HG03342 (cell line): ENCODE measurements at regions not wholly inside any gene's neighbourhood (a gene's known extent, or its start where the extent isn't known, plus 50 kb on each side); places are given as distances from the start of the nearest gene placed in this dataset.

Experiments used
- ATAC-seq: cut with Tn5 transposase; IDR thresholded peaks from one replicate; pipeline ENCODE4 v1.9.1; 2021; ENCODE audit warnings: mild to moderate bottlenecking, moderate library complexity; ENCODE audit not compliant: unreplicated experiment

DNA sequence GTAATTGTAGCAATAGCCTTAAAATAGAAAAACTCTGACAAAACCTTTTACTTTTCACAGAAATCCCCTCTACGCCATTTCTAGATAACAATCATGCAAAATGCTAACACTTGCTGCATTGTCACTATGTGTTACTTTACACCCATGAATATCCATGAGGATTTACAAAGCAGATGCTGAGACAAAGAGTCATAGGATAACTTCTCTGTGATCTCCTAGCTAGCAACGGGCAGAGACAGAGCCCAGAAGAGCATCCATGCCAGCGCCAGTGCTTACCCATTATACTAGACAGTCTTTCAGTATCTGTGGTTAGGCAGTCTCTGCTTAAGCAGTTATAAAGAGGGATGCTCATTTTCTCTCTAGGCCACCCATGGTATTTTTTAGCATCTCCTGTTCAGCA, 474.1 kb downstream of the CAAP1 start:
- no peak for ATAC-seq

DNA sequence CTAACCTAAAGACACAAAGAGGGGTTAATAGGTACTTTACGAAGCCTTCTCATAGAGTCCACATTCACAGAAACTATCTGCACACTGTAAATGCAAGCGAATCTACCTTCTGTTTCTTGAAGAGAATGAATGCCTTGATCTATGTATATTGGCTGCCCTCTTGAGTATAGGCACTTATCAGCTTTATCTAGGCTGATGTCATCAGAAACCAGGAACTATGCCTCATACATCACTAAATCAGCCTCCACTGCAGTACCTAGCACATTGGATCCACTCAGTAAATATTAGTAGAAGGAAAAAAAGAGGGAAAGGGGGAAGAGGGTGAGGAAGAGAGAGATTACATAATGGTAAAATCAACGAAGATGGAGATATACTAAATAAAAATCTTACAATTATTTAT, 477.1 kb downstream of the CAAP1 start:
- ATAC-seq = no peak

DNA sequence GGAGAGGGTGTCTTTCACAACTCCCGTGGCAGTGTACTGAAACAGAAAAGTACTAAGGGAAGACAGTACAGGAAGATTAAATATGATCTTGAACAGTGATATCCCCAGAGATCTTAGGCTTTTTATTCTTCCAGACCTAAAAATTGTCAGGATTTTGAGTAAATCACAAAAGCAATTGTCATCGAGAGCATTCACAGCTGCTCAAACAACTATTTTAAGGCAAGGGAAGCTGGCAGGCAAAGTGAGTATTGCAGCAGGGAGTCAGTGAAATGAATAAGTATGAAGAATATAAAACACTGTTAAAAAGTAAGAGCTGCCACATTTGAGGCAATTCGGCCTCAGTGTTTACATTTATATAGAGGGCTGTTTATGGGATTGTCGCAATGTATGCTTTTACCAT, 479.0 kb downstream of the CAAP1 start:
- ATAC-seq = no peak

DNA sequence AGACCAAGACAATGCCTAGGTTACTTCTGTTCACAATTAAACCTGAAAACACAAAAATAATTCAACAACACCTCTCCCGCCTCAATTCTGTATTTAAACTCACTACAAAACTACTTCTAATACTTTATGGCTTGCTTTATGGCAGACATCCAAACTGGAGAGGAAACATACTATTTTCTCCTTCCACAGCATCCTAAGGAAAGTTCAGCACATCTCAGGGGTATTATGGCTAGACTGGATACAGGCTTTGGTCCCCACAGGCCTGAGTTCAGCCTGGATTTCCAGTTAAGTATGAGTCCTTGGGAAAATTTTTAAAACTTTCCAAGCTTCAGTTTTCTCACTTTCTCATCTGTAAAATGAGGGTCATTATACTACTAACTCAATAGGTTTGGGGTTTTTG, 480.2 kb downstream of the CAAP1 start:
- no peak for ATAC-seq

DNA sequence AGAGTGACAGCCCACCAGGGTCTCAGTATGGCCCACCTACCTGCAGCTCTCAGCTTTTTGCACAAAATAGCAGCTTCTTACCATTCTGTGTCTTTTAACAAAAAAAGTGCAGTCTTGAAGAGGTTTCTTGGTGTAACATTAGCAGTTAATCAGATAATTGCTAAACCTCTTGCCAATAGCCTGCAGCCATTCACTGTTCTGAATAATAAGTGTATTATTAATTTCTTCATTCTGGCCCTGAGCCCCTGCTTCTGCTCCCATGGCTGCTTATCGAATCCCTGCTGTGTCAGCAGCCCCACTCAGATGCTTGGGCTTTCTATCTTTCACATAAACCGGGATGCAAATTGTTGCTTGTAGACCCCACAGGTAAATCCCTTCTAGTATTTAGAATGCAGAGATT, 485.9 kb downstream of the CAAP1 start:
- no peak for ATAC-seq

DNA sequence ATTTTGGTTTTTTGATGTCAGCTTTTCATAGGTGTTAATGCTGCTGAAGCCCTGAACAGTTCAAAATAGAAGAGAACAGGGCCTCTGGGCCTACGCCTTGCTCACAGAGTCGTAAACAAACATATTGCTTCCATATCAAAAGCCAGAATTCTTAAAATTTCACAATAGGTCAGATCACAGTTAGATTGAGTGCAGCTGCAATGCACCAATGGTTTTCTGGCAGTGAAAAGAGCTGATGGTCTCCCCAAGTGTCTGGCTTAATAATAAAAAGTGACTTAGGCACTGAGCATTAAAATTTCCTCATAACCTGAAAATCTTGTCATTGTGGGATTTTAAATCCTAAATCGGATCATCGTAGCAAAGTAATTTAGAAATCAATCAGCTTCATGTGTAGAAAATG, 493.0 kb downstream of the CAAP1 start:
- ATAC-seq = no peak

DNA sequence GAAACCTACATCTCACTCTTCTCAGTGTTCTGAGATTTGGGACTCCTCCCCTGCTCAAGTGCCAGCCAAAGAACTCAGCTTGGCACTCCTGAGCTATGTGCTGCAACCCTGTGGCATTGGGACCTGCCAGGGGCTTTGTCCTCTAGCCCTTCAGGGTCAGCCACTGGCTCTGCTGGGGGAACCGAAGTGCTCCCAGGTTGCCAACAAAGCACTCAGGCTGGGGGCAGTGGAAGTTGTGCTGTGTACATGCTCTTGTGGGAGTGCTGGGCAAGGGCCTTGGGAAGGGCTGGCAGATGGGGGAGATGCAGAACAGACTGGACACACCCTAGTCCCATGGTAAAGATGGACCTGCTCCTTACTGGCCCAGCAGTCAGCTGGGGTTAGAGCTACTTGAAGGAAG, 498.6 kb downstream of the CAAP1 start:
- ATAC-seq = no peak

DNA sequence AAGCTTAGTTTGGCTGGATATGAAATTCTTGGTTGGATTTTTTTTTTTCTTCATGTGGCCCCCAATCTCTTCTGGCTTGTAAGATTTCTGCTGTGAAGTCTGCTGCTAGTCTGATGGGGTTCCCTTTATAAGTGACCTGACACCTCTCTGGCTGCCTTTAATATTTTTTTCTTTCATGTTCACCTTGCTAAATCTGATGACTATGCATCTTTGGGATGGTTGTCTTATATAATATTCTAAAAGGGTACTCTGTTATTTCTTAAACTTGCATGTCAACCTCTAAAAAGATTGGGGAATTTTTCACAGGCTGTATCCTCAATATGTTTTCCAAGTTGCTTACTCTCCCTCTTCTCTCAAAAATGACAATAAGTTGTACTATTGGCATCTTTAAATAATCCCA, 500.0 kb downstream of the CAAP1 start:
- no peak for ATAC-seq

DNA sequence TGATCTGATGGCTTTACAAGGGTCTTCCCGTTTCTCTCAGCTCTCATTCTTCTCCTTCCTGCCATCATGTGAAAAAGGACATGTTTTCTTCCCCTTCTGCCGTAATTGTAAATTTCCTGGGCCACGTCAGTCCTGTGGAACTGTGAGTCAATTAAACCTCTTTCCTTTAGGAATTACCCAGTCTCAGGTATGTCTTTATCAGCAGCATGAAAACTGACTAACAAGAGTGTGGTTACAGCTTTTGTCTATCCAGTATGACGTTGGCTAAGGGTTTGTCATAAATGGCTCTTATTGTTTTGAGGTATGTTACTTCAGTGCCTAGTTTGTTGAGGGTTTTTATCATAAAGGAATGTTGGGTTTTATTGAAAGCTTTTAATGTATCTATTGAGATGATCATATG, 501.6 kb downstream of the CAAP1 start:
- no peak for ATAC-seq

DNA sequence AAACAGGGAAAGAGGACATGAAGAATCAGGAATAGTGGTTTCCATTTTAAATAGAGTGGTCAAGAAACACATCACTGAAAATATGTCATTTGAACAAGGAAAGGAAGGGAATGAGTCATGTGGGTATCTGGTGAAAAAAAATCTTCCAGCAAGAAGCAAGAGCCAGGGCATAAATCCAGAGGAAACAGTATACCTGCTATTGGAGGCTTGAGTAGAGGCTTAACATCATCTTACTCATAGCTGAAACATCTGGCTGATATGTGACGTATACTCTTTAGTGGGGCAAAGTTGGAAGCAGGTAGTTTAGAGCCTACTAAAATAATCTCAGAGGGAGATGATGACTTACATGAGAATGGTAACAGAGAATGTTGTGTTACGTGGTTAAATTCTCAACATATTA, 517.2 kb downstream of the CAAP1 start:
- ATAC-seq = no peak

DNA sequence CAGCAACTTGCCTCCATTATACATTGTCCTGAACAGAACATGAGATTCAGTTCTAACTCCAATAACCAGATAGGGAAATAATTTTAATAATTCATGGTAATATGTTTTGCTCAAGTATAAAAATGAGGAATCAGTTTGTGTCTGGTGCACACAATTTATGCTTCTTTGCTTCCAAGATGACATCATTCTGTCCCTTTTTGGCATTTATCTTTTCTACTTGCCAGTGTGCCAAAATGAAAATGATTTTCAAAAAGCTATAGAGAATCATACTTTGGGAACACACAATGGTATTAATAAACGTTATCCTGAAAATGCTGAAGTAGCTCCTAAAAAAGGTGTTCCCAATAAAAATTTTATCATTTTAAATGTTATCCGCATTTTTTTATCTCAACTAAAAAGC, 519.0 kb downstream of the CAAP1 start:
- ATAC-seq = no peak

DNA sequence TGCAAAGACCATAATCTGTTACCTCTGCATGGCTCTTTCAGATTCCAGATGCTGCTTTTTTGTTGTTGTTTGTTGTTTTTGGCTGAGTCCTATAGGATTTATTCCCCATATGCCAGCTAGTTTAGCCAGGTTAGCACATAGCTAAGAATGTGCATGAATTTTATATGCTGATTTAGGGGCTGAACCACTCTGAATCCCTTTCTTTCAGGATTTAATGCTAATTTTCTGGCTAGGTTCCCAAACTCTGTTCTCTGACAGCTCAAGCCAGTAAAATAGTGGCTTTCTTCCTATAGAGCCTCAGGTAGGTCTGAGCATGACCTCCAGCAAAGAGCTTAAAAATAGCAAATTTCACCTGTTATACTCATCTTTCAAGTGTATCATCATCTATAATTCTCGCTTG, 521.4 kb downstream of the CAAP1 start:
- ATAC-seq = no peak

DNA sequence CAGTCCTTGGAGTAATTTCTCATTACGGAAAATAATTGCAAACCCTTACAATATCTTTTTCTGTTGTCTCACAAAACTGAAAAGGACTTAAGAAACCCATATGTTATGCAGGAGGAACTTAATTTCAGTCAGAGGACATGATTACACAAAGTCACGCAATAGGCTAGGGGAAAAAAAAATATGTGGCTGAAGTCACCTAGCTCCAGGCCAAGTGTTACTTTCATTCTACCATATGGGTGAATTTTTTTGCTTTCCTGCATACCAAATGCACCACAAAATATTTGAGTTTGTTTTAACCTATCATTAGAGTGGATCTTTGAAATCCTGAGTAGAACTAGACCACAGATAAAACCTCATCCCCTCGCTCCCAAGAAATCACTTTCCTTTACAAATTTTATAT, 523.5 kb downstream of the CAAP1 start:
- no peak for ATAC-seq

DNA sequence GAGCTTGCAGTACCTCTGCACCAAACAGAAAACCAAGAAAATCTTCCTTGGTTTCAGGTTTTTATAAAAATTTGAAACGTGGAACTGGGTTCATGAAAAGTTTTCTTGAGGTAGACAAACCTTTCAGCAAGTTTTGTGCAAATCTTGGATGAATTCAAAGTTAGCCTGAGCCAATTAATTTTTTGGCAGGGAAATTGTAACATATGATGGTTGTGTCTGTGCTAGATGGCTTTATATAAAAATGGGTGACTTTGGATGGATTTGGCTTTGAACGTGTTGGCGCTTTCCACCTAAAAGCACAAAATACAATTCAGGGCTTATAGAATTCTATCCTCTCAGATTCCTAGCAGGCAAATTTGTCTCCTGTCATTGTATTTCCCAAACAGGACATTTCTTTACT, 524.4 kb downstream of the CAAP1 start:
- ATAC-seq = no peak

DNA sequence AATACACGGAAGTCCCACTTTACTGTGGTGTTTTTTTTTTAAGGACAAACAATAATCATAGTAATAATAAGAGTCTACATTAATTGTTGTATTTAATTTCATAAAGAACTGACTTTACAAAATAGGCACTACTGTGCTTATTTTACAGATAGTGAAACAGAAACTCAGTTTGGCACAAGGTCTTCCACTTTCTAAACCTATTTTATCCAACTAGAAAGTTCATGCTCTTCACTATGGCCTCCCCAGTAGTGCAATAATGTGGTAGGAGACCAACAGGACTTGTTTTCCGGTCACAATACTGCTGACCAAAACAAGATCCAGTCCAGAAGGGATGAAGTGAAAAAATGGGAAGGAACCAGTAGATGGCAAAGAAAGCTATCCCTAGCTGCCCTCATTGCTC, 531.6 kb downstream of the CAAP1 start:
- no peak for ATAC-seq

DNA sequence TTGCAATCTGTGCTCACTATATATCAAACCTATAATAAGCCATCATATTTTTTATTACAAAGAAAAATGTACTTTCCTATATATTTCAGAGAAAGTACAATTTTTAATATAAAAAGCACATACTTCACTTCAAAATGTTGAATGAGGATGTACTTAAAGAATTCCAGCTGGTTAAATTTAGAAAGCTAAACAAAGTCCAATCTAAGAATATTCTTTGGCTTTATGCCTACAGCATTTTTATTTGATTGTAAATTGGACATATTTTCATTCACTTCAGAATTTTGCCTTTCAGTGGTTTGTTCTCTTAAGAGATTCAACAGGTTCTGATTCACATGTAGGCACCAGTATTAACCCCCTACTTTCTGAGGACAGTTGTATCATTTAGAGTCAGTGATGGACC, 533.8 kb downstream of the CAAP1 start:
- ATAC-seq = no peak

DNA sequence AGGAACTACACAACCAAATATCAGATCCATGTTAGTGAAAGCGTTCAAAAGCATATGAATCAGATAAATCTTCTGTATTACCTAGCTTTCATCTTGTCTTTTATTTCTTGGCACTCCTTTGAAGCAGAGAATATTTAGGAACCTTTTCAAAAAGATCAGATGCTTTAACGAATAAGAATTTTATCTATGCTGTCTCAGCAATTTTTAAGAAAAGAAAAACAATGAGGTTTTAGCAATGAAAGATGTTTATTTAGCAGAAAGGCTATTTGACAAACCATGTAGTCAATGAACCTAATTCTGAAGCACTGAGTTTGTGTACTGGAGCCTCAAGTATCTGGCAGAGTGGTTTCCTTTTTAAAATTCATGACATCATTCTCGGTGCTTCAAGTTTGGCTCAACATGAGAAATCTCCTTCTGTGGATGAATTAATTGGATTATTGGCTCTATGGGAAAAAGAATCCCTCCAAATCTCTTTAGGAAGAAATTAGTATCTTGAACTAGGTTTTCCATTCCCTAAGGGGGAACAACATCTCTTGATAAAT, 534.7 kb downstream of the CAAP1 start:
- no peak for ATAC-seq

DNA sequence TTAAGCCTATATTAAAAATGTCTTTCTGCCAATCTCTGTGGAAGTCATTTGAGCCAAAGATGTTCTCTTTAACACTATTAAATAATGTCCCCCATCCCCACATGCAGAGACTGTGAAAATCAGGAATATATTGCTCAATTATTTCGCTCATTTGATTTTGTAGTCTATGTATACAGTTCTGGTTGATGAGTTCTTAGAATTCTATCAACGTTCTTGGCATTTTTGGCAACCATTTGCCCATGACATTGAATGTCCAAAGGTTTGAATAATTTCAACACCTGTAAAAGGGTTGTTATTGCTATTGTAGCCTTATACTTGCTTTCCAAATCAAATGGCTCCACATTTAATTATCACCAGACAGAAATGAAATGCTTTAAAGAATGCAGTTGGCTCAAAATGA, 536.1 kb downstream of the CAAP1 start:
- no peak for ATAC-seq

DNA sequence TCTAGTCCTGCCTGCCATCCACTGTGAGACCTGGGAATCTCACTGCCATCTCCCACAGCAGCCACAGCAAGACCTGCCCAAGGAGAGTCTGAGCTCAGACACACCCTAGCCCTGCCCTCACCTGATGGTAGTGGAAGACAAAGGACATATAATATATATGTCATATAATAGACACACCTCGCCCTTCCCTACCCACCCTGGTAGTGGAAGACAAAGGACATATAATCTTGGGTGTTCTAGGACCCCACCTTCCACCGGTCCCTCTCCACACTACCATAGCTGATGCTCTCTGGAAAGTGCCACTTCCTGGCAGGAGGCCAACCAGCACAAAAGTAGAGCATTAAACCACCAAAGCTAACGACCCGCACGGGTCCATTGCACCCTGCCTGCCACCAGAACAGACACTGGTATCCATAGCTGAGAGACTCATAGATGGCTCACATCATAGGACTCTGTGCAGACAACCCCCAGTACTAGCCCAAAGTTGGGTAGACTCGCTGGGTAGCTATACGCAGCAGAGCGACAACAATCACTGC, 545.6 kb downstream of the CAAP1 start:
- ATAC-seq = no peak

DNA sequence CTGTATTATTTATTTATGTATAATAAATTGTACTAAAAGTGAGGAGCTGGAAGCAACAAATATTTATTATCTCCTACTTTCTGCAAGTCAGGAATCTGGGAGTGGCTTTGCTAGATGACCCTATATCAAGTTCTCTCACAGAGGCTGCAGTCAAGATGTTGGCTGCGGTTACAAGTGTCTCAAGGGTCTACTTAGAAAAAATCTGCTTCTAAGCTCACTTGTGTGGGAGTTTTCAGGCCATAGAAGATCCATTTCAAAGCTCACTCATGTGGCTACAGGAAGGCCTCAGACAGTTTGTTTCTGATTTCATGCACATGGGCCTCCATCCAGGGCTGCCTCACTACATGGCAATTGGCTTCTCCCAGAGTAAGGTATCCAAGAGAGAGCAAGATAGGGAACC, 551.1 kb downstream of the CAAP1 start:
- ATAC-seq = no peak

DNA sequence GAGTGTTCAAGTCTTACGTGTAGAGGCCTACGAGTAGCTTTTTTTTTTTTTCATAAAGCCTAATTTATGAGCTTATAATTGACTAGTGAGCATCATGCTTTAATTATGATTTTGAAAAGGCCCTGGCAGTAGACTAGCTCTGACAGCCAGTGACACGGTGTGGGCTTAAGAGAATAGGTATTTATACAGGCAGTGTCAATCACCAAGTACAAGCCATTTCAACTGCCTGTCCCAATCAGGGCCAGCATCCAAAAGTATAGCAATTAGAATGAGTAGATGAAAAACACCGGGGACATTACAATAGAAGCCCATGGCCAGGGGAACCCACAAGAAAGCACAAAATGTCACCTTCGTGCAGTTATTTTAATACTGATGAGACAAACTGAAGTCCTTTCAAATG, 552.8 kb downstream of the CAAP1 start:
- ATAC-seq = no peak

DNA sequence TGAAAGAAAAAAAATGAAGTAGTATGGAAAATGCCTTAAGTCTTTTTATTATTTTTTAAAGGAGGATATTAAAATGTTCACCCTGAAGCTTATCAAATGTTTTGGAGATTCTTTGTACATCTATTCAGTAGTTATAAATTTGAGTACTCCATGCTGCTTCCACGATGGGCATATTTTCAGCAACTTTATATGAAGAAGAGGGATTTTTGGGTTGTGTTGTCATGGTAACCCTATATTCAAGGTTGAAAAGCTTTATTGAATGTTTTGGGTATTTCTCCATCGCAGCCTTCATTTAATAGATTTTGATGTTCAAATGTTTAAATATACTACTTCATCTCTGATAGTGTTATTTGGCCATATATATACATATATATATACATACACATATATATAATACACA, 557.5 kb downstream of the CAAP1 start:
- no peak for ATAC-seq

DNA sequence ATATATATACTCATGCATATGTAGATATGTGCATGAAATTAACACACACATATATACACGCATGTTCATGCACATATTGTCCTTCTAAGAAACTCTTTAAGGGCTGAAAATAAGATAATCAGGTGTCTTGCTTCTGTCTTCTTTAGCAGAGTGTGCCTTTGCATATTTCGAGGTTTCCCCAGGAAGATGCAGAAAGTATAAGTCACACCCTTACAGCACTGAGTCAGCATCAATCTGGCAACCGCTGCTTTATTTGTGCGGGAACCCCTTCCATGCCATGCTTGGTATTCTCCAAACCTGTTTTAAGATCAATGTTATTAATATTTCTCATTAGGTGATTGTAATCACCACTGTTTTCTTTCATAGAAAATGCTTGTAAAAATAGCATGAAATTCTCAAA, 557.9 kb downstream of the CAAP1 start:
- ATAC-seq = no peak

DNA sequence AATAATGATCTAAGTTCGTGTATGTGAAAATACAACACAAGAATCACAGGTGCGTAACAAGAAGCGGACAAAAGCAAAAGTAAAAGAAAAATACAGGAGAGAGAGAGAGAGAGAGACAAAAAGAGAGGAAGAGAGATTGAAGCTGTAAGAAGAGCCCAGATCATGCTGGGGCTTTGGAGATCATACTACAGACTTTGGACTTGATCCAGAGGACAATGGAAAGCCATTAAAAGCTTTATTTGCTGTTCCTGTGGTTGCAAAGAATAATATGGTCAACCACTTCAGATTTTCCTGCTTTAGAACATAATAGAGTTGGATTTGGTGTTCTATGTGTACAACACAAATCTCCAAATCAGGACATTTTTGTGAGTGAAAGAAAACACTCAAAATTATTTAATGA, 561.4 kb downstream of the CAAP1 start:
- no peak for ATAC-seq
